ENCODE measurements at regions not wholly inside any gene's neighbourhood (a gene's known extent, or its start where the extent isn't known, plus 50 kb on each side); places are given as distances from the start of the nearest gene placed in this dataset.

DNA sequence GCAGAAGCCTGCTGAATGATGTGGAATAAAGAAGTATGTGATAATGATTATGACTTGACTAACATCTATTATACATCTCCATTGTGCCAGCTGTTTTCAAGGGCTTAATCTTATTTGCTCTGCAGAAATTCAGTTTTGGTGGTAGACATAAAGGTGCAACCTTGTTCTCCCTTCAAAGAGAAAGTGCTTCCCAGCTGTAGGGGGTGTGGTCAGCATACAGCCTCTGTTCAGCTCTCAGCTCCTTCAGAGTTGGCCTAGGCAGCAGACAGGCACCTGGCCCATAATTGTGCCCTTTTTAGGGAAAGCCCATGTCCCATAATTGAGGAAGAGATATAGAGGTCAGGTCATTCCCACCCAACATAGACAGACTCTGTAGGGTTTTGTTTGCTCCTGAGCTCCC lies 104.3 kb upstream of the EOMES start:
- no peak overlapping the region for H3K27ac Mint-ChIP-seq
- no peaks in the 10 kb centered on the region for H3K36me3 Mint-ChIP-seq
- ATAC-seq (no peak), DNase-seq (no peak)
- H3K4me3 Mint-ChIP-seq = no peak overlapping the region
- H3K9me3 Mint-ChIP-seq (ENCODE audit: low read depth) = peaks cover 4% of the 10 kb centered on the region
- H3K27me3 Mint-ChIP-seq = no peaks in the 10 kb centered on the region
- H3K4me1 Mint-ChIP-seq = no peaks in the 10 kb centered on the region
- CTCF ChIA-PET = interaction anchor here (0.7 kb wide), 1 partner anchor 113 kb away, joined by 3 read pairs; no protein-coding TSS in a partner anchor

DNA sequence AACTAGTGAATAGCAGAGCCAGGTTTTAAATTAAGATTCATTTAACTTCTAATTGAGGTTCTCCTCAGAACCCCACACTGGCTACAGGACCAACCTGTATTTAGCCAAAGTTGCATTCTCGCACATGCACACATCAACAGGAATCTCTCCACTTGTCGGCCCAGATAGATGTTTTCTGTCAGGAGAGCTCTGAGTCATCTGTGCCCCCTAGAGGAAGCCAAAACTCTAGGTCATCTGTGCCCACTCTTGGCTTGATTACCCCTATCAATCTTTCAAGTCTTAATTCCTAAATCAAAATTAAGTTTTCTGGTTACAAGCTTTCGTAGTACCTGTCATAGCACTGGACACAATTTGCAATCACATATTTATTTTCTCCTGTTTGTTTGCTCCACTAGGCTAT lies 104.9 kb upstream of the EOMES start:
- CTCF ChIA-PET = interaction anchor here (0.7 kb wide), 1 partner anchor 114 kb away, joined by 3 read pairs; no protein-coding TSS in a partner anchor
- no peak overlapping the region for H3K27ac Mint-ChIP-seq
- no peak for ATAC-seq

DNA sequence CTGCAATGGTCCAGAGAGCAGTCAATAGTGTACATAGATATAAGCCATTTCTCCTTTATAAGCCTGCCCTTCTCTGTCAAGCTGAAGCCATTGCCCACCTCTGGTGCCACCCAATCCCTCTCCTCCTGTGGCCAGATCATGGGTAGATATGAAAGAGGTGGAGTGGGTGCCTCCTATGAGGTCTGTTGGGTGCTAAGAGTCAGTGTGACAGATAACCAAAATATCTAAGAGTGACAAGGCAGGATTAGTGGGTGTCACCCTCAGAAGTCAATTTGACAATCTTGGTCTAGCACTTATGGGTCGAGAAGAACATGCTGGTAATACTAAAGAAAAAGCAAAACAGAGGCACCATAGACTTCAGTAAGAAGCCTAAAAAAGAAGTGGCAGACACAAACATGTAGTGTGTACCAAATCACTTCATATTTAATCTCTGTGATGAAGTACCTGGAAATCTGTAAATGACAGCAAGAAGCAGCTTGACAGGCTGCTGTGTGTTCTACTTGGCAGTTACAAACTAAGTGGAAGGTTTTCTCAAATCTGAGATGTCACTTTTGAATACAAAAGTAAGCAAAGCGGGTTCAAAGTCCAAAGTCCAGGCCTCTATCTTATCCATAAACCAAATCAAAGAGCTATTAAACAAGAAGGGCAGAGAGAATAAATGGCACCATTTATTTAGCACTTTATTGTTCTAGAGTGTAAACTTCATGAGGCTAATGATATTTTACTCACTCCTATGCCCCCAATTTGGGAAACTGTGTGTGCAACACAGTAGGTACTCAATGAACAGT lies 118.9 kb upstream of the EOMES start:
- DNase-seq (no peak), ATAC-seq (no peak)
- H3K27ac Mint-ChIP-seq = no peak overlapping the region
- CTCF ChIA-PET = no interaction called here
- no peaks in the 10 kb centered on the region for H3K9me3 Mint-ChIP-seq (ENCODE audit: low read depth)
- H3K36me3 Mint-ChIP-seq = peaks cover 1% of the 10 kb centered on the region
- H3K27me3 Mint-ChIP-seq = no peaks in the 10 kb centered on the region
- H3K4me3 Mint-ChIP-seq = no peak overlapping the region
- H3K4me1 Mint-ChIP-seq = peaks cover 18% of the 10 kb centered on the region

More for the DNA sequence above, 104.9 kb upstream of the EOMES start:
- H3K36me3 Mint-ChIP-seq = no peaks in the 10 kb centered on the region
- H3K4me1 Mint-ChIP-seq = no peaks in the 10 kb centered on the region
- H3K27me3 Mint-ChIP-seq = no peaks in the 10 kb centered on the region
- H3K9me3 Mint-ChIP-seq (ENCODE audit: low read depth) = peaks cover 4% of the 10 kb centered on the region
- no peak overlapping the region for H3K4me3 Mint-ChIP-seq
- no peak for DNase-seq

DNA sequence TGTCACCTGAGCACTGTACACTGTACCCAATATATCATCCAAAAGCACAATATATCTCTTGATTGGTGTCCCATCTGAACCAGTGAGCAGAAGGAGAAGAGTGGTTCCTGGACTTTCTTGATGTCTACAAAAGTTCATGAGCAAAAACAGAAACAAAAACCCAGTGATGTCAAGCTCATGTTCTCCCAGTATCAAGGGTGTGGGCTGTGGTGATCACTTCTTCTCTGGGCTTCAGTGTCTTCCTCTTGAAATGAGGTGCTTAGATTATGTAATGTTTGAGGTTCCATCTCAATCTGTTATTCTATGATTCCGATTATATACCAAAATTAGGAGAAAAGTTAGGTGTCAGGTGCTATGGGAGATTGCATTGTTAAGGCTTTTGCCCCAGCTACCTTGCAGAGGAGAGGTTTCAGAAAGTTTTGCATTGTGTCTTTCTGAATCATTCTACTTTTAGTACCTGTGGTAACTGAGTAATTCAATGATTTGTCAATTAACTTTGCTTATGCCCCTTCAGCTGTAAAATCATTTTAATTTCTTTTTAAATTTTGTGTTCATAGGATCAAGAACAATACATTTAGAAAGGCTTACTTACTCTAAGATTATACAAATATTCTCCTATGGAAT lies 122.0 kb upstream of the EOMES start:
- H3K27ac Mint-ChIP-seq = no peak overlapping the region
- H3K27me3 Mint-ChIP-seq = no peaks in the 10 kb centered on the region
- peak; percentile 27 for ATAC-seq
- no peaks in the 10 kb centered on the region for H3K9me3 Mint-ChIP-seq (ENCODE audit: low read depth)
- DNase-seq = no peak
- no peak overlapping the region for H3K4me3 Mint-ChIP-seq
- CTCF ChIA-PET = interaction anchor here (1.1 kb wide), 1 partner anchor 25 kb away, joined by 3 read pairs; no protein-coding TSS in a partner anchor
- no peaks in the 10 kb centered on the region for H3K36me3 Mint-ChIP-seq
- peaks cover 22% of the 10 kb centered on the region for H3K4me1 Mint-ChIP-seq

DNA sequence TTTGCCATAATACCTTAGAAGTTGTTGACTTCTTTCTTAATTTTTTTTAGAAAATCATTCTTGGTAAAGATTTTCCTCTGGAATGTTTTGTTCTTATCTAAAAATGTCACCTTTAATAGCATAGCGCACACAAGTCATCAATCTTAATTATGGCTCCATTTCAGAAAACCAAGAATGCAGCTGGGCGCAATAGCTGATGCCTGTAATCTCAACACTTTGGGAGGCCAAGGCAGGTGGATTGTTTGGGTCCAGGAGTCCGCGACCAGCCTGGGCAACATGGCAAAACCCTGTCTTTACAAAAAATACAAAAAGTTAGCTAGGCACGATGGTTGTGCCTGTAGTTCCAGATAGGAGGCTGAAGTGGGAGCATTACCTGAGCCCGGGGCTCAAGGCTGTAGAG lies 125.6 kb upstream of the EOMES start:
- H3K36me3 Mint-ChIP-seq = peaks cover 11% of the 10 kb centered on the region
- CTCF ChIA-PET = no interaction called here
- no peak overlapping the region for H3K4me3 Mint-ChIP-seq
- H3K27me3 Mint-ChIP-seq = no peaks in the 10 kb centered on the region
- peaks cover 4% of the 10 kb centered on the region for H3K9me3 Mint-ChIP-seq (ENCODE audit: low read depth)
- ATAC-seq (no peak), DNase-seq (no peak)
- no peak overlapping the region for H3K27ac Mint-ChIP-seq
- peaks cover 22% of the 10 kb centered on the region for H3K4me1 Mint-ChIP-seq

DNA sequence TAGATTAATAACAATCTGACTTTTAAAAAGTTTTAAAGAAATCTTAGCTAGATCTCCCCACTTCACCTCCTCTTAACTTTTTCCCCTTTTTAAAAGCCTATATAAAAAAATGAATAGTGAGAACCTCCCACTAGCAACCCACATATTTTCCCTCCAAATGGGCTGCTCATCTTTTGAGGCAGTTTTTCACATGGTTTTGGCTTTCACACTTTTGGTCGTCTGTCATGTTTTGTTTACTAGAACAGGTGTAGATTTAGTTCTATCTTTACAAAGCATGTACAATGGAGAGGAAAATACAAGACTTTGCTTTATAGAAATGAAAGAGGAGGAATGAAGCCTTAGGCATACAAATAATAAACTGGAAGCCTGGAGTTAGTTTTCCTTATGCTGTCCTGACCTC lies 126.7 kb upstream of the EOMES start:
- Mint-ChIP-seq H3K4me1 (peaks cover 13% of the 10 kb centered on the region), H3K27ac (no peak overlapping the region), H3K27me3 (no peaks in the 10 kb centered on the region), H3K4me3 (no peak overlapping the region), H3K9me3 (ENCODE audit: low read depth) (peaks cover 12% of the 10 kb centered on the region), H3K36me3 (peaks cover 18% of the 10 kb centered on the region)
- CTCF ChIA-PET = no interaction called here
- DNase-seq = no peak
- no peak for ATAC-seq

DNA sequence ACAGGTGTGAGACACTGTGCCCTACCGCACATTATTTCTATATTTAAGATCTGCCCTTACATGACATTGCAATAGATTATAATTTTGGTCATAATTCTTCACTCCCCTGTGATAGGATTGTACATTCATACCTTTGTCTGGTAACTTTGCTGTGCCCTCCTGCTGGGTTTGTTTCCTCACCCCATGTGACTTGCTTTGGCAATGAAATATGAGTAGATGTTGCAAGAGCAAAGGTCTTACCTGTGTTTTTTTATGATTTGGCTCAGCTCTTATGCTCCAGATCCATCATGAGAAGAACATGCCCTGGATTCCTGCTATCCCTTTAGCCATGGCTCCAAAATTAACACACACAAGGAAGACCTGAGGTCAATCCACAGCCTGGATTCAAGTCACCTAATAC lies 137.7 kb upstream of the EOMES start:
- Mint-ChIP-seq H3K4me3 (no peak overlapping the region), H3K9me3 (ENCODE audit: low read depth) (no peaks in the 10 kb centered on the region), H3K36me3 (peaks cover 13% of the 10 kb centered on the region), H3K27me3 (no peaks in the 10 kb centered on the region), H3K27ac (no peak overlapping the region), H3K4me1 (peaks cover 40% of the 10 kb centered on the region)
- no peak for ATAC-seq
- DNase-seq = no peak
- CTCF ChIA-PET = interaction anchor here (1.3 to 1.9 kb wide), 2 partner anchors 45 to 147 kb away, joined by 3 to 6 read pairs; no protein-coding TSS in a partner anchor

DNA sequence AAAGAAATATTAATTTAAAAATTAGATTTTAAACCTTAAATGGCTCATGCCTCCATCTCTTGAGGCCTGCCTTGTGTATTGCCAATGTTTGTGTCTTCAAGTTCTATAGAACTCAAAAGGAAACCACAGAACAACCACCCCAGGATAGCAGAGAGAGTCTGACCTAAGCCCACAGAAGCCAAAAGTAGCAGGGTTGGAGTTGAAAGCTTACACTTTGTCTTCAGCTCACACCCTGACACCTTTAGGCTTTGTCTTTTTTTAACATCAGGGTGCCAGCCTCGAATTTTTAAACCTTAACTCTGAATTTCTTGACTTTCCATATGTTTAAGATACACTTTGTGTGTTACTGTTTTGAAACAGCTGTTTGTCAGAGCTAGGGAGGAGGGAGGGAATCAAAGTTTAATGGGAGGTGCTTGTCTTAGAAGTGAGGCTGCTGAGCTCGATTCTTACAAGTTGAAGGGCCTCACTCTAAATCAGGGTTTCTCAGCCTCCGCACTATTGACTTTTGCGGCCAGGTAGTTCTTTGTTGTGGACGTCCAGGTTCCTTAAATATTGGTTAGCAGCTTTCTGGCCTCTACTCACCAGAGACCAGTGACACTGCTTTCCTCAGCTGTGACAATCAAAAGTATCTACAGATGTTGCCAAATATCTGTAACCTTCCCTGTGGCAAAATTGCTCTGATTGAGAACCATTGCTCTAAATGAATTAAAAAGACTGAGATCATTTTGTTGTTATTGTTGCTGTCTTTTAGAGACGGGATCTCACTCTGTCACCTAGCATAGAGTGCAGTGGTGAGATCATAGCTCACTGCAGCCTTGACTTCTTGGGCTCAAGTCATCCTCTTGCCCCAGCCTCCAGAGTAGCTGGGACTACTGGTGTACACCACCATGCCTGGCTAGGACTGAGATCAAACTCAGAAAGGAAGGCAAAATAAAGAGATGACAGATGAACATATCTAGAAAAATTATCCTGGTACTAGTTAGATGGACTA lies 139.2 kb upstream of the EOMES start:
- no peaks in the 10 kb centered on the region for H3K9me3 Mint-ChIP-seq (ENCODE audit: low read depth)
- CTCF ChIA-PET = interaction anchor here (0.8 to 1.3 kb wide), 5 partner anchors 19 to 467 kb away, joined by 3 to 4 read pairs (median 4); partner anchors contain the start of gene EOMES
- H3K27ac Mint-ChIP-seq = peak overlapping the region; percentile 91
- H3K4me3 Mint-ChIP-seq = peak overlapping the region; percentile 16
- peaks cover 16% of the 10 kb centered on the region for H3K36me3 Mint-ChIP-seq
- no peaks in the 10 kb centered on the region for H3K27me3 Mint-ChIP-seq
- peaks cover 40% of the 10 kb centered on the region for H3K4me1 Mint-ChIP-seq
- ATAC-seq = peak; percentile 90
- peak; percentile 70 for DNase-seq

DNA sequence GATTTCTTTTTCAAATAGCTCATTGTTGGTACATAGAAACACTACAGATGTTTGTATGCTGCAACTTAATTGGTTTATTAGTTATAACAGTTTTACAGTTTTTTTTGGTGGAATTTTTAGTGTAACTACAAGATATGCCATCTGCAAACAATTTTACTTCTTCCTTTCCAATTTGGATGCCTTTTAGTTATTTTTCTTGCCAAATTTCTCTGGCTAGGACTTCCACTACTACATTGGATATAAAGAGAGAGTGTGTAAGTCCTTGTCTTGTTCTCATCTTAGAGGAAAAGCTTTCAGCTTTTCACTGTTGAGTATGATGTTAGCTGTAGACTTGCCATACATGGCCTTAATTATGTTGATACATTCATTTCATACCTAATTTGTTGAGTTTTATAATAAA lies 143.6 kb upstream of the EOMES start:
- no peak for DNase-seq
- peaks cover 34% of the 10 kb centered on the region for H3K36me3 Mint-ChIP-seq
- peaks cover 18% of the 10 kb centered on the region for H3K4me1 Mint-ChIP-seq
- H3K27me3 Mint-ChIP-seq = no peaks in the 10 kb centered on the region
- no peak overlapping the region for H3K4me3 Mint-ChIP-seq
- CTCF ChIA-PET = no interaction called here
- H3K9me3 Mint-ChIP-seq (ENCODE audit: low read depth) = peaks cover 26% of the 10 kb centered on the region
- no peak overlapping the region for H3K27ac Mint-ChIP-seq
- no peak for ATAC-seq

DNA sequence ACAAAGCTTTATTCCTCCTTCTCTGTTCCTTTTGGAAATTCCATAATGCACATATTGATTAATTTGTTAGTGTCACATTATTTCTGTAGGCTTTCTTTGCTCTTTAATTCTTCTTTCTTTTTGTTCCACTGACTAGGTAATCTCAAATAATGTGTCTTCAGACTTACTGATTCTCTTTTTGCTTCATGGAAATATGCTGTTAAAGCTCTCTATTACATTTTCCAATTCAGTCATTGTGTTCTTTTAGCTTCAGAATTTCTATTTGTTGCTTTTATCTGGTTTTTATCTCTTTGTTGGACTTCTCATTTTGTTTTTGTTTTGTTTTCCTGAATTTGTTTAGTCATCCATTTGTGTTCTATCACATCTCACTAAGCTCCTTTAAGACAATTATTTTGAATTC lies 147.0 kb upstream of the EOMES start:
- CTCF ChIA-PET = interaction anchor here (1.4 kb wide), 1 partner anchor 24 kb away, joined by 3 read pairs; no protein-coding TSS in a partner anchor
- no peak for ATAC-seq
- no peak overlapping the region for H3K27ac Mint-ChIP-seq
- H3K27me3 Mint-ChIP-seq = no peaks in the 10 kb centered on the region
- H3K4me1 Mint-ChIP-seq = no peaks in the 10 kb centered on the region
- no peak overlapping the region for H3K4me3 Mint-ChIP-seq
- H3K36me3 Mint-ChIP-seq = peaks cover 34% of the 10 kb centered on the region
- DNase-seq = no peak
- peaks cover 26% of the 10 kb centered on the region for H3K9me3 Mint-ChIP-seq (ENCODE audit: low read depth)

DNA sequence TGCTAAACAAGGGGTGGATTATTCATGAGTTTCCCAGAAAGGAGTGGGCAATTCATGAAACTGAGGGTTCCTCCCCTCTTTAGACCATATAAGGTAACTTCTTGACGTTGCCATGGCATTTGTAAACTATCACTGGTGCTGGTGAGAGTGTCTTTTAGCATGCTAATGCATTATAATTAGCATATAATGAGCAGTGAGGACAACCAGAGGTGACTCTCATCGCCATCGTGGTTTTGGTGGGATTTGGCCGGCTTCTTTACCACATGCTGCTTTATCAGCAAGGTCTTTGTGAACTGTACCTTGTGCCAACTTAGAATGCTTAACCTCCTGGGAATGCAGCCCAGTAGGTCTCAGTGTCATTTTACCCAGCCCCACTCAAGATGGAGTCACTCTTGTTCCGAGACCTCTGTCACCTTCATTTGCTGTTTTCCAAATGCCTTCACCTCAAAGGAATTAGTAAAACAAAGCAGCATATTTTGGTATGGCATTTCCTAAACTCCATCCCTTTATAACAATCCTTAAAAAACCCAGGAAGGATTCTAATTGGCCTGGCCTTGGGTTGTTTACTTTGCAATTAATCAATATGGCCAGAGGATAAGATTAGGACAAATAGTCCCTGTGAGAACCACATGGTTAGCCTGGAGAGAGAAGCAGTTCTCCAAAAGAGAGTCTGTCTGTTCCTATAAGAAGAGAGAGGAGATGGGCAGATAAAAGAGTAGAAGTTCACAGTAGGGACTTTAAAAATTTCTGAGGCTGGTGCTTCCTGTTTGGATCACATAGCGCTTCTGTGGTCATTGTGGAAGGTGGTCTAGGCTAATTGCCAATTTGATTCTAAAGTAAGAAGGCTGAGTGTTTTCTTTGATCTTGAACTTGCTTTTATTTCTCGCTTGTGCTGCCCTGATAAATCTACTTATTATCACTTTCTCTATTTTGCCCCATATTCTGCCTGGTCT lies 155.2 kb upstream of the EOMES start:
- H3K4me1 Mint-ChIP-seq = peaks cover 43% of the 10 kb centered on the region

DNA sequence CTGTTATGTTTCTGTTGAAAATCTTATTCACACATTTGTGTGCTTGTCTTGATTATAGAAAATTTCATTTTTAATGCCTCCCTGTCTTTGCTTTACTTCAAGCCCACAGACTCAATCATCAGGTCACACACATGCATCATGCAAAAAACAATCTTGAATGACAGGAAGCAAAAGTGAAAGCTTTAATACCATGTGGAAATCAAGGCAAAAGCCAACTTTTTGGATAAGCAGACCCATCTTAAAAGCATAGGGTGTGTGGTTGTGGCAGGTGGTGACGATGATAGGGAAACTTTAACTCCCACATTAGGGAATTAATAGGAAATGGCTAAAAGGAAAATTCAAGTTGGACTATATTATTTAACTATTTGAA lies 155.9 kb upstream of the EOMES start:
- Mint-ChIP-seq H3K36me3 (no peaks in the 10 kb centered on the region), H3K27ac (peak overlapping the region; percentile 2), H3K4me1 (peaks cover 44% of the 10 kb centered on the region), H3K27me3 (no peaks in the 10 kb centered on the region), H3K9me3 (ENCODE audit: low read depth) (no peaks in the 10 kb centered on the region), H3K4me3 (no peak overlapping the region)
- no peak for DNase-seq
- CTCF ChIA-PET = interaction anchor here (1.5 kb wide), 1 partner anchor 150 kb away, joined by 4 read pairs; no protein-coding TSS in a partner anchor
- no peak for ATAC-seq

More for the DNA sequence above, 155.2 kb upstream of the EOMES start:
- Mint-ChIP-seq H3K9me3 (ENCODE audit: low read depth) (no peaks in the 10 kb centered on the region), H3K27me3 (no peaks in the 10 kb centered on the region), H3K4me3 (no peak overlapping the region), H3K27ac (peak overlapping the region; percentile 2), H3K36me3 (no peaks in the 10 kb centered on the region)
- DNase-seq = no peak
- no peak for ATAC-seq
- CTCF ChIA-PET = no interaction called here
